Astrocyte (in vitro differentiated cells and primary cell): ENCODE measurements at regions not wholly inside any gene's neighbourhood (a gene's known extent, or its start where the extent isn't known, plus 50 kb on each side); places are given as distances from the start of the nearest gene placed in this dataset.

Source experiments
- DNase-seq: peaks from one replicate; pipeline ENCODE4 v3.0.0-alpha.2; 2010; ENCODE audit warnings: low read depth
- FAIRE-seq: peaks from 2 replicates; lab custom pipeline; 2011; peaks lifted over from hg19 to GRCh38; lab: Jason Lieb, UNC
- H2AFZ ChIP-seq: 2 replicates; pipeline ENCODE4 v1.6.0; 2012; ENCODE audit warnings: low read depth, low read length, inconsistent platforms
- H3K27ac ChIP-seq: 2 replicates; pipeline ENCODE4 v1.5.1; 2011; ENCODE audit warnings: low read depth, low read length, inconsistent platforms
- H3K27me3 ChIP-seq: 2 replicates; pipeline ENCODE4 v1.6.0; 2011; ENCODE audit warnings: low read length, inconsistent platforms; ENCODE audit not compliant: insufficient read depth
- H3K36me3 ChIP-seq: 2 replicates; pipeline ENCODE4 v1.5.1; 2011; ENCODE audit warnings: low read length, inconsistent platforms; ENCODE audit not compliant: insufficient read depth
- H3K4me1 ChIP-seq: 2 replicates; pipeline ENCODE4 v1.5.1; 2011; ENCODE audit warnings: low read length, inconsistent platforms; ENCODE audit not compliant: insufficient read depth
- H3K4me2 ChIP-seq: 2 replicates; pipeline ENCODE4 v1.6.0; 2012; ENCODE audit warnings: low read length, inconsistent platforms
- H3K4me3 ChIP-seq: 2 replicates; pipeline ENCODE4 v1.5.1; 2011; ENCODE audit warnings: low read depth, mild to moderate bottlenecking, low read length, inconsistent platforms; ENCODE audit not compliant: insufficient read depth
- H3K79me2 ChIP-seq: 2 replicates; pipeline ENCODE4 v1.6.0; 2012; ENCODE audit warnings: mild to moderate bottlenecking, low read length, inconsistent platforms; ENCODE audit not compliant: insufficient read depth
- H3K9ac ChIP-seq: 2 replicates; pipeline ENCODE4 v1.6.0; 2012; ENCODE audit warnings: mild to moderate bottlenecking, low read length, inconsistent platforms
- H3K9me3 ChIP-seq: 2 replicates; pipeline ENCODE4 v1.5.1; 2012; ENCODE audit warnings: low read depth, mild to moderate bottlenecking, low read length, inconsistent platforms; ENCODE audit not compliant: insufficient read depth
- H4K20me1 ChIP-seq: 2 replicates; pipeline ENCODE4 v1.6.0; 2012; ENCODE audit warnings: low read length, inconsistent platforms; ENCODE audit not compliant: insufficient read depth
- H3K27ac Mint-ChIP-seq: one replicate; pipeline ENCODE4 v1.8.0; 2021; ENCODE audit warnings: mild to moderate bottlenecking, mixed read lengths; ENCODE audit not compliant: unreplicated experiment
- H3K27me3 Mint-ChIP-seq: one replicate; pipeline ENCODE4 v1.8.0; 2021; ENCODE audit warnings: low read depth, mixed read lengths; ENCODE audit not compliant: unreplicated experiment
- H3K36me3 Mint-ChIP-seq: one replicate; pipeline ENCODE4 v1.8.0; 2021; ENCODE audit warnings: low read depth, mixed read lengths; ENCODE audit not compliant: unreplicated experiment
- H3K4me1 Mint-ChIP-seq: one replicate; pipeline ENCODE4 v1.8.0; 2021; ENCODE audit warnings: low read depth, mixed read lengths; ENCODE audit not compliant: unreplicated experiment
- H3K4me3 Mint-ChIP-seq: one replicate; pipeline ENCODE4 v1.8.0; 2021; ENCODE audit warnings: mild to moderate bottlenecking, moderate library complexity, mixed read lengths; ENCODE audit not compliant: unreplicated experiment
- H3K9me3 Mint-ChIP-seq: one replicate; pipeline ENCODE4 v1.8.0; 2021; ENCODE audit warnings: mild to moderate bottlenecking, mixed read lengths; ENCODE audit not compliant: unreplicated experiment
- CTCF ChIP-seq: IDR thresholded peaks from 2 replicates; pipeline ENCODE4 v1.5.1; 2011; ENCODE audit warnings: low read depth, mild to moderate bottlenecking, inconsistent platforms, low read length, moderate library complexity; ENCODE audit not compliant: insufficient read depth
- EZH2 ChIP-seq: IDR thresholded peaks from 2 replicates; pipeline ENCODE4 v1.6.1; 2012; ENCODE audit warnings: mild to moderate bottlenecking, low read length, inconsistent platforms; ENCODE audit not compliant: insufficient read depth

- H3K27ac ChIP-seq: no peak overlapping the region
- TF ChIP-seq CTCF: no peak
- TF ChIP-seq EZH2: no peak
- H3K4me1 ChIP-seq: no peaks in the 10 kb centered on the region
- no peaks in the 10 kb centered on the region for H3K79me2 ChIP-seq
- no peak overlapping the region for H3K4me3 ChIP-seq
- no peaks in the 10 kb centered on the region for H3K36me3 Mint-ChIP-seq
- H3K27ac Mint-ChIP-seq: no peak overlapping the region
- no peaks in the 10 kb centered on the region for H3K4me1 Mint-ChIP-seq
- DNase-seq: no peak
- no peaks in the 10 kb centered on the region for H3K27me3 ChIP-seq
- no peaks in the 10 kb centered on the region for H4K20me1 ChIP-seq
- H3K9ac ChIP-seq: no peak overlapping the region
- H3K27me3 Mint-ChIP-seq: no peaks in the 10 kb centered on the region
- FAIRE-seq: no peak
- H3K4me3 Mint-ChIP-seq: no peak overlapping the region
- no peaks in the 10 kb centered on the region for H3K36me3 ChIP-seq
- H3K9me3 ChIP-seq: peaks cover 3% of the 10 kb centered on the region
- peaks cover 14% of the 10 kb centered on the region for H3K9me3 Mint-ChIP-seq
- H2AFZ ChIP-seq: no peak overlapping the region
- H3K4me2 ChIP-seq: no peak overlapping the region
Measured at GRCh38 chr2:161480123-161480522, 64.0 kb downstream of the TBR1 start.

- H3K79me2 ChIP-seq: no peaks in the 10 kb centered on the region
- TF ChIP-seq EZH2 (no peak), CTCF (no peak)
- no peaks in the 10 kb centered on the region for H3K36me3 ChIP-seq
- H4K20me1 ChIP-seq: no peaks in the 10 kb centered on the region
- no peaks in the 10 kb centered on the region for H3K4me1 Mint-ChIP-seq
- H2AFZ ChIP-seq: no peak overlapping the region
- no peaks in the 10 kb centered on the region for H3K4me1 ChIP-seq
- H3K4me2 ChIP-seq: no peak overlapping the region
- H3K9me3 Mint-ChIP-seq: peaks cover 14% of the 10 kb centered on the region
- H3K27me3 Mint-ChIP-seq: no peaks in the 10 kb centered on the region
- DNase-seq (no peak), FAIRE-seq (no peak)
- H3K27ac ChIP-seq: no peak overlapping the region
- no peak overlapping the region for H3K9ac ChIP-seq
- no peak overlapping the region for H3K4me3 Mint-ChIP-seq
- peaks cover 3% of the 10 kb centered on the region for H3K9me3 ChIP-seq
- no peaks in the 10 kb centered on the region for H3K36me3 Mint-ChIP-seq
- no peaks in the 10 kb centered on the region for H3K27me3 ChIP-seq
- no peak overlapping the region for H3K27ac Mint-ChIP-seq
- no peak overlapping the region for H3K4me3 ChIP-seq
Measured at GRCh38 chr2:161481619-161482018, 65.5 kb downstream of the TBR1 start.

GRCh38 chr2:161484061-161484460, 68.0 kb downstream of the TBR1 start:
- no peaks in the 10 kb centered on the region for H3K4me1 Mint-ChIP-seq
- no peak for TF ChIP-seq EZH2
- TF ChIP-seq CTCF: no peak
- H3K4me3 Mint-ChIP-seq: no peak overlapping the region
- Histone ChIP-seq H3K79me2 (no peaks in the 10 kb centered on the region), H3K9me3 (peaks cover 3% of the 10 kb centered on the region), H4K20me1 (no peaks in the 10 kb centered on the region), H3K27me3 (no peaks in the 10 kb centered on the region), H3K4me1 (no peaks in the 10 kb centered on the region), H3K9ac (no peak overlapping the region), H3K27ac (no peak overlapping the region), H3K4me2 (no peak overlapping the region), H3K36me3 (no peaks in the 10 kb centered on the region), H3K4me3 (no peak overlapping the region), H2AFZ (no peak overlapping the region)
- no peaks in the 10 kb centered on the region for H3K27me3 Mint-ChIP-seq
- FAIRE-seq (no peak), DNase-seq (no peak)
- no peaks in the 10 kb centered on the region for H3K36me3 Mint-ChIP-seq
- no peak overlapping the region for H3K27ac Mint-ChIP-seq
- H3K9me3 Mint-ChIP-seq: peaks cover 15% of the 10 kb centered on the region
